Kidney glomerular epithelial cell (primary cell): ENCODE measurements at regions not wholly inside any gene's neighbourhood (a gene's known extent, or its start where the extent isn't known, plus 50 kb on each side); places are given as distances from the start of the nearest gene placed in this dataset.

ENCODE experiments used
- DNase-seq: peaks from one replicate; lab custom pipeline; 2025; lab: John Stamatoyannopoulos, UW

DNA sequence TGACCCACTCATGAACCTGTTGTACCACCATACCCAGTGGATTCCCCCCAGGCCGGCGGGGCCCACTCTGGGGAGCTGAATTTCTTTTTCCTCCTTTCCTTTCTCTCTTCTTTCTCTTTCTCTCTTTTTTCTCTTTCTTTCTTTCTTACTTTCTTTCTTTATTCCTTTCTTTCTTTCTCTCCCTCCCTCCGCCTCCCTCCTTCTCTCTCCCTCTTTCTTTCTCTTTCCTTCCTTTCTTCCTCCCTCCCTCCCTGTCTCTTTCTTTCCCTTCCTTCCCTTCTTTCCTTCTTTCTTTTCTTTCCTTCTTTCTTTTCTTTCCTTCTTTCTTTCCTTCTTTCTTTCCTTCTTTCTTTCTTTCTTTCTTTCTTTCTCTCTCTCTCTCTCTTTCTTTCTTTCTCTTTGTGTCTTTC is 327.7 kb downstream of the ZNF536 start:
- no peak for DNase-seq

DNA sequence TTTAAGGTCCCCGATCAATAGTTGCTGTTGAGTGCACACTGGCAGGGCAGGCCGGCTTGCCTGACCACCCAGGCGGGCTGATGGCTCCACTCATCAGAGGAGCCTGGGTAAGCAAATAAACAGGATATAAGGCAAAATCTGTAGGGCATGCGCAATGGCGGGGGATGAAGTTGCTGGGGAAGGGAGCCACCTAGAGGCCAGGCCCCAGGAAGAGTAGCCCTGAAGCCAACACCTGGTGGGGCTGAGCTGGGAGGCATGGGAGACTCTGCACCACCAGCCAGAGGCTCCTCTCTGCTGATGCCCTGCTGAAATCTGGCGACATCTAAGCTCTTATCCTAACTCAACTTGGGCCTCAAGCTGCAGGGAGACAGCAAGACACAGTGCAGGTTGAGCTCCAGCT is 324.3 kb downstream of the ZNF536 start:
- no peak for DNase-seq

DNA sequence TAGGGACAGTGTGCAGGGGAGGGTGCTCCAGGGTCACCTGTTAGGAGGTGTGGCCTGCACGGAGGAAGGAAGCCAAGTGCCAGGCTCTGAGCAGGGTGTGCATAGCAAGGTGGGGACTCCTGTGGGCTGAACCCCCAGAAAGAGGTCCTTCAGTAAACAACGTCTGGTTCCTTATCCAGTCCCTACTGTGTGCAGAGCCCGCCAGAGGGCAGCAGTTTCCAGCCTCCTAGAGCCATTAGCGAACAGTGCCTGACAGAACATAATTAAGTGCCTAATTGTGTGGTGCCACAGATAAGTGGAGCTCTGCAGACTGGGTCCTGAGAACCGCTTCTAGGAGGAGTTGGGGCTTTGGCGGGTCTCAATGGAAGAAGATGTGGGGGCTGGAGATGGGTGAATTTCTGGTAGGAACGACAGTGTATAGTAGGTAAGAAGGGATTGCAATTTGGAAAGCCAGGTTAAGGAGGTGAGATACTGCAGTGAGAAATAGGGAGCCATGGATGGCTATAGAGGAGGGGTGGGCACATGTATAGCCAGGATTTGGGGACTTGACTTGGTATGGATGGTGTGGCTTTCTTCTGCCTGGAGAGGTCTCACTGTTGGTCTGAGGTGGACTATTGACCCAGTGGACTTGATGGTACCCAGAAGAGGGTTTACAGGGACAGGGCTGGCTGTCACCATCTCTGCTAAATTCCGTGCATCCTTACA is 323.1 kb downstream of the ZNF536 start:
- DNase-seq = no peak

DNA sequence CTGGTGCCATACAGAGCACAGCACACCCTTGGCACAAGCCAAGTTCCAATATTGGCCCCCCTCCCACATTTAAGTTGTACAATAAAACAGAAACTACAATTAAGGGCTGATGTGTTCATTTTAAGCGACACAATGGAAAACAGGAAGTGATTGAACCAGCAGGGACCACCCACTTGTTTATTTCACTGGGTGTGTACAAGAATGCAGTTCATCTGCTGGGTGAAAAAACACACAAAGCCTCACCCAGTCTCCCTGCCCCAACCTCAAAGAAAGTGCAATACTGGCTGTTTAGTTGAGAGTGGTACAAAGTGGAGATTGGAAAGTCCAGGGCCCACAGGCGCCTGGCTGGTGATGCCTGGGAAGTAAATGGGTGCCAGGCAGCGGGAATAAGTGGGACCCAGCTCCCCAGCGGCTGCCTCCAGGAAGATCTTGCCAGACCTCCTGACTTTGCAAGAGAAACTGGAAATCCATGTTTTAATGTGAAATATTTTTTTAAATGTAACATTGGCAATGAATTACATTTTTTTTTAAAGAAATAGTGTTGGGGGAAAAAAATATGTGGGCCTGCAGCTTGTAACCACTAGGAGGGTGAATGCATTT is 322.1 kb downstream of the ZNF536 start:
- no peak for DNase-seq

GRCh38 chr19:30692879-30693503 is 320.8 kb downstream of the ZNF536 start:
- no peak for DNase-seq

GRCh38 chr19:30692181-30692811 is 320.1 kb downstream of the ZNF536 start:
- no peak for DNase-seq

DNA sequence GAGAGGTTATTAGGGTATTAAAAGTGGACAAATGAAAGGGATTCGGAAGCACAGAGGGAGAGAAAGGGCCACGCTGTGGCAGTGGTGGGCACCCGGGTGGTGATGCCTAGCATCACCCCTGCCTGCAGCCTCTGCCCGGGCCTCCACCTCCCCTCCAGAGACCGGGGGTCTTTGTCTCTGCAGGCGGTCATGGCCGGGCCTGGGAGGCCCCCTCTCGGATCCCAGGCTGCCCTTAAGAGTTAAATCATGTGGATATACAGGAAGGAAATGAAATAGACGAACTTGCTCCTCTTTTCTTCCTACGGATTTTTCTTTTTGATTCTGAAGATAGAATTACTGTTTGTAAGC is 319.6 kb downstream of the ZNF536 start:
- DNase-seq = no peak

DNA sequence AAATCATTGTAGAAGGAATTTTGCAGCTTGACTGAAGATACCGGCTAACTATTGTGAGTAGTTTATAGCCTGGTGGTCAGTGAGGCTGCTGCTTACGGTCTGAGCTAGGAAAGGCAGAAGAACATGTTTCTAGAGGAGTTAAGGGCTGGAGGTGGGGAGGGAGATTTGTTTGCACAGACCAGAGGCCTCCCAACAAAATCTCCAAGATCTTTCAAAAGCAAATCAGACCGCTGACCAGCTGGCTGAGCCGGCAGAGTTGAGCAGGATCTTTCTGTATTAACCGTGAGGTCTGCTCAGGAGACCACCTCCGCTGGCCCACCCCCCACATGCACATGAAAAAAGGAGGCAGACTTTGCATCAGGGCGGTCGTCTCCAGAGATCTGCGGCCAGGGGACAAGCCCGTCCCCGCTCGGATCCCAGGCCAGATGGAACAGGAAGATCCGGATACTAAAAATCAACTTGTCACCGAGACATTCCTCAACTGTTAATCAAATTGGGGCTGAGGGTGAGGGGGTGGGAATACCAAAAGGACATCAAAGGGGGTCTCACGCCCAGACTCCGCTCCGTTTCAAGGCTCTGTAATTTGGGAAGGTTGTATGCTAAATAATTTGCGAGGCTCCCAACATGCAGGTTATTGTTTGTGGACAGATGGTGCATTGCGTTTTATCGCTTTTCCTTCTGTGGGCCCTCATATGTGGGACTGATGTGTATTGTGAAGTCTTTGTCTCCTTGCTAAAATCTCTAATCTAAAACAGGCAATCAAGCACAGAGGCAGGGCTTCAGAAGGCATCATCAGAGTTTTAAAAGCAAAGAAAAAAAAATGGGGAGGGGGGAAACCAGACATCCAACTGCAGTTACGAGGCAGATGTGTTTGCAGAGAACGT is 319.0 kb downstream of the ZNF536 start:
- no peak for DNase-seq

DNA sequence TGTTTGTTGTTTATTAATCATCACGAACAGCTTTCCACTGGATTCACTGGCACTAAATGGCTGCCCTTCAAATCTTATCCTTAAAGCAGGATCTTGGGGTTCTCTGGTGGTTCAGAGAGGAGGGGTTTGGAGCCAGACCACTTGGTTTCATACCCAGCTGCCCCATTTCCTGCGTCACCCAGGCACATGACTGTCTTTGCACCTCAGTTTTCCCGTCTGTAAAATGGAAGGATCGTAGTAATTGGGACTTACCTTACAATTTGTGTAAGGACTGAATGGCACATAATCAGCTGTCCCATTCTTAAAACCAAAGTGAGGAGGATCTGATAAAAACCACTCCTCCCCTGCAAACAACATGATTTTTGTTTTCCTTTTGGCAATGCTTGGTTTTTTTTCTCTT is 318.3 kb downstream of the ZNF536 start:
- no peak for DNase-seq

DNA sequence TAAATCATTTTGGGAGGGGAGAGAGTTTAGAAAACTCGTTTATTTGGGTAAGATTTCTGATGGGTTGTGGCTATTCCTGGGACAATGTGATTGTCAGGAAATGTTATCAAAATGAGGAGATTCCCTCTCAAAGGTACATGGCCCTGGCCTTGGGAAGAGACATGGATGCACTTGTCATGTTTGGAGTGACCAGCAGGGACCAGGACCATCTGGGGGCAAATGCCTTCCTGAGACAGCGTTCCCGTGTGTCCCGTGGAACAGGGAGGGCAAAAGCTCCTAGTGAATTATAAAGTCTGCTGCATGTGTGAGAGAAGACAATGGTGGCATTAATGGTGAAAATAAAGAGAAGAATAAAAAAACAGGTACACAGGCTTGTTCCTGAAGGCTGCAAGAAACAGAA is 317.3 kb downstream of the ZNF536 start:
- no peak for DNase-seq

- no peak for DNase-seq
Measured at GRCh38 chr19:30688696-30689095, 316.5 kb downstream of the ZNF536 start.

- no peak for DNase-seq
Measured at GRCh38 chr19:30686826-30687566, 314.8 kb downstream of the ZNF536 start.

DNA sequence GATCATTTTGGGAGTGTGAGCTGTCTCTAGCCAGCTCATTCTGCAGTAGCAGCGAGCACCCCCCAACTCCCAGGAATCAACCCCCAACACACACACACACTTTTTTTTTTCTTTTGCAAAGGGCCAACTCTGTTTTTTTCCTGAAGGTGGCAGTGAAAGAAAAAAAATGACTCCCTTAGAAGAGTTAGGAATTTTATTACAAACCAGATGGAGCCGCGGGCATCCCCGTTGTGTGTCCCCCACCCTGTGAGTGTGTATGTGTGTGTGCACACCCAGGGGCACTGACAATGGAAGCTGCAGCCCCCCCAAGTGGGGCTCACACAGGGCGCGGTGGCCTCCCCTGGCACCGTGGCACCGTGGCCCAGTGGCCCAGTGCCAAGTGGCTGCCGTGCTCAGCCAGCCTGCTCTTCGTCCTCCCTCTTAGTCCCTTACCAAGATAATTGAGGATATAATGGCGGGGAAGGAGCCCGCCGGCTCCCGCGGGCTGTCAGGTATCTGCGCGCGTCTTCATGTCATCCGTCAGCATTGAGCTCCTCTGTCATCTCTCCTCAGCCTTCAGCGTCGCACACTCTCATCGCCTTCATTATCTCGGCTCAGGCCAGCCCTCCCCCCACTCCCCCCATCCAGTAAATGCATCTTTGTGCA is 314.1 kb downstream of the ZNF536 start:
- no peak for DNase-seq

DNA sequence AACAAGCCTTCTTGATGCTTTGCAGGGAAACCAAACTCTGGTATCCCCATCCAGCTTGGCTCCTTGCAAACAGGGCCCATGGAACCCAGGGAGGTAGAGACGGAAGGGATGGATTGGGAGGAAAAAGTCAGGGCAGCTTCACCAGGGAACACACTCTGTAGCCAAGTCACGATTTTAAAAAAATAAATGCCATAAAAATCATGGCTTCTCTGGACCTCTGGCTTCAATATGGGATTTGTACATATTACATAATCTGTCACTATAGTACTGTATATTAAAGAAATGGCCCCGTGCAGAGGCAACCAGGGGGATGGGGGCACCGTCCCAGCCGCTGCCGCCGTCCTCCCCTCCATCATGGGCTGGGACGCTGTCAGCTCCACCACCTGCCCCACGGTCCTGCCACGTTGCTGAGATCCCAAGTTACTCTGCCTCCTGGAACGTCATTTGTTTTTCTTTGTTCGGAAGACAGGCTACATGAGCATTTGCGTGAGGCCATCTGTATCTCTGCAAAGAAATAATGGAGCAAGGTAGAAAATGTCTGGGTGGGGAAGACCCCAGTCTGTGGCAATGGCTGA is 313.3 kb downstream of the ZNF536 start:
- no peak for DNase-seq

- DNase-seq = no peak
Measured at GRCh38 chr19:30684613-30685012, 312.4 kb downstream of the ZNF536 start.

GRCh38 chr19:30682999-30683536 is 310.9 kb downstream of the ZNF536 start:
- peak; percentile 51 for DNase-seq

- DNase-seq = no peak
Measured at GRCh38 chr19:30682146-30682998, 310.2 kb downstream of the ZNF536 start.

DNA sequence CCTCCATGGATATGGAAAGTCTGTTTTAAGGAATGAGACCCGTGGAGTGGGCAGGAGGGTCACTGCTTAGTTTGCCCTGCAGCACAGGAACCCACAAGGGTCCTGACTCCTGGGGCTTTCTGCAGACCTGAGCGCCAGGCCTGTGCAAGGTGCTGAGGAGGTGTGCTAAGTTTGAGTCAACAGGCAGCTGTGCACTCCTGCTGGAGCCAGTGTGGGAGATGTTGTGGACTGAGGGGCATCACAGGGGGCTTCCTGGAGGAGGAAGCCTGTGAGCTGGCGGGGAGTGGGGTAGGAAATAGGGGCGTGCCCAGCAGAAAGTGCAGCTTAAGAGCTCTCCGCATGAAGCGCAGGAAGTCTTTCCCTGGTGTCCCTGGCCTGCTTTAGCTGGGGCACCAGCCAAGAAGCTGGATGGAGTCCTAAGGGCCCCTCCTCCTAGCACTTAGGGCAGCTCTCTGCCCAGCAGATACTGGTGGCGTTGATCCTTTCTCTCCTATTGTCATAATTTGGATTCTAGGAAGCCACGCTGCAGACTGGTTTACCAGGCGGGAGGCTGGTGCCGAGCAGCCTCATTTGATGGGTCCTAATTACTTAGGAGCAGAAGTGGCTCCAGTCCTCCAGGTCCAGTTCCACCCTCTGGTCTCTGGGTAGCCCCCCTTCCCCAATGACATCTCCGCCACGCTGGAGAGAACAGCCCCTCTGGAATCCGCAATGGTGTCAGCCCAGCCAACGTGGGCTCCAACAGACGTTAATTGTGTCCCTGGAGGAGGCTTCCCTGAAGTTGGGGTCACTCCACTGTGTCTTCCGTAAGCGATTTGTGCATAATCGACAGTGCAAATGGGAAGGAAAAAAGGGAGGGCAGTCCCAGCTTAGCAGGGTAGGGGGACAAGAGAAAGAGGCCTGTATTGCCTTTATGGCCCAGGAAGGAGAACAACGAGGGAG is 309.2 kb downstream of the ZNF536 start:
- no peak for DNase-seq
